GM10266 (cell line): ENCODE measurements at regions not wholly inside any gene's neighbourhood (a gene's known extent, or its start where the extent isn't known, plus 50 kb on each side); places are given as distances from the start of the nearest gene placed in this dataset.

Experiments
- DNase-seq: peaks from one replicate; pipeline ENCODE4 v3.0.0; 2012; ENCODE audit errors: extremely low spot score
- CTCF ChIP-seq: IDR thresholded peaks from 2 replicates; pipeline ENCODE4 v1.5.1; 2012; ENCODE audit warnings: mild to moderate bottlenecking, low read depth; ENCODE audit not compliant: control insufficient read depth, insufficient read depth; ENCODE audit errors: missing control alignments

DNA sequence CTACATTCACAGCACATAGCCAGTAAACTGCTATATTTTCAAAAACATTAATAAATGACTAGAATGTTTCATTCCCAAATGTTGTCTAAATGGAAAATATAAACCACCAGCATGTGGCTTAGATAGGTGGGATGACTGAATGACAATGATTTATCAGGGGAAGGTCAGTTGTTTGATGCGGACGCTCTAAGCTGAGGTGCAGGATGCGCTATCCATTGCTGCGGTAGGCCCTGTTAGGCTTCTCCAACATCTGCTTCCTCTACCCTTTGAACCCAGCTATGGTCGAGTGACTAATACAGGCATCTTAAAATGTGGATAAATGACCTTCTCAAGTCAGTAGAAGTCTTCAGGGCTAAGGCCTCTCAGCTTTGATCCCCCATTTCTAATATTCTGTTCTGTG is 584.2 kb downstream of the CMPK2 start:
- TF ChIP-seq CTCF = no peak
- no peak for DNase-seq

DNA sequence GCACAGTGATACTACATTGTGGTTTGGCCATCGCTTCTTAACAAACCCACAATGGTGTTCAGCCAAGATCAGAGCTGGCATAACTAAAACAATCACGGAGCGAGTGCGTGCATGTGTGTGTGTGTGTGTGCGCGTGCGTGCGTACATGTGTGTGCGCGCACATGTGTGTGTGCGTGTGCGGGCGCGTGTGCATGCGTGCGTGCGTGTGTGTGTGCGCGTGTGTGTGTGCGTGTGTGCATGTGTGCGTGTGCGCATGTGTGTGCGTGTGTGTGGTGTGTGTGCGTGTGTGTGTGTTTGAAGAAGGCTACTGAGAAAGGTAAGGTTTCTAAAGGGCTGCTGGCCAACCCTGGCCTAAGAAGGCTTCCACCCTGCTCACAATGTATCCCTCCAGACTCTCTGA is 582.4 kb downstream of the CMPK2 start:
- no peak for DNase-seq
- TF ChIP-seq CTCF = no peak

GRCh38 chr2:6287406-6287805 is 578.3 kb downstream of the CMPK2 start:
- no peak for DNase-seq
- no peak for TF ChIP-seq CTCF

- no peak for TF ChIP-seq CTCF
- no peak for DNase-seq
Observed at GRCh38 chr2:6288791-6289190, 576.9 kb downstream of the CMPK2 start.

GRCh38 chr2:6290217-6291015 is 575.3 kb downstream of the CMPK2 start:
- TF ChIP-seq CTCF = no peak
- DNase-seq = no peak

GRCh38 chr2:6294791-6295190 is 570.9 kb downstream of the CMPK2 start:
- no peak for DNase-seq
- TF ChIP-seq CTCF = no peak

GRCh38 chr2:6297238-6297637 is 568.5 kb downstream of the CMPK2 start:
- no peak for DNase-seq
- no peak for TF ChIP-seq CTCF
